K562 (cell line): ENCODE measurements at regions not wholly inside any gene's neighbourhood (a gene's known extent, or its start where the extent isn't known, plus 50 kb on each side); places are given as distances from the start of the nearest gene placed in this dataset.

Experiments used
- ATAC-seq: fragments of 200-7000 bp; cut with Tn5 transposase; 3 replicates; pipeline ENCODE4 v1.9.1; 2020; ENCODE audit warnings: moderate library complexity
- BruUV-seq: library from RNA; stranded (reverse); fragments of 400-500 nt; replicated peaks from 2 replicates; lab custom pipeline; 2021; lab: Mats Ljungman, UMichigan
- CTCF ChIA-PET: fragments of 300-600 bp; formaldehyde crosslinking; extraction: SDS; loops from one replicate; lab custom pipeline; 2021; ENCODE audit warnings: low intra/inter-chr PET ratio; lab: Yijun Ruan, JAX
- POLR2A ChIA-PET: fragments of 300-600, 350-650 bp; sonication (Branson Sonifier 250); formaldehyde crosslinking; extraction: SDS; loops from one replicate; lab custom pipeline; 2021; ENCODE audit warnings: antibody characterized with exemption, inconsistent platforms; lab: Yijun Ruan, JAX
- DNase-seq, 4 experiments: peaks; one replicate each; pipeline versions ENCODE4 v3.0.0 to v3.0.0-alpha.2; 2011 to 2018; ENCODE audit warnings: low spot score in 3 of 4, mixed read lengths in 3 of 4; ENCODE audit errors: extremely low read depth in 1 of 4
- FAIRE-seq: peaks from 2 replicates; lab custom pipeline; 2011; peaks lifted over from hg19 to GRCh38; lab: Jason Lieb, UNC
- H2AFZ ChIP-seq: 2 replicates; pipeline ENCODE4 v1.6.0; 2011; ENCODE audit warnings: low read depth, low read length, control low read depth, inconsistent platforms
- H3K27ac ChIP-seq: fragments of 200-600 bp; 3 replicates; pipeline ENCODE4 v1.8.0; 2011; ENCODE audit warnings: low read depth, mild to moderate bottlenecking, control low read depth, inconsistent platforms, low read length, moderate library complexity, mixed read lengths; ENCODE audit errors: extremely low read depth
- H3K27me3 ChIP-seq, 2 experiments: fragments of 300-600 bp in 1 of 2; 2 replicates in 1 of 2; 3 replicates in 1 of 2; pipeline versions ENCODE4 v1.6.0 to v1.8.0; 2011; ENCODE audit warnings: inconsistent platforms in 2 of 2, low read length in 2 of 2, mild to moderate bottlenecking in 1 of 2, mixed read lengths in 1 of 2, moderate library complexity in 1 of 2; ENCODE audit not compliant: control insufficient read depth in 2 of 2, insufficient read depth in 2 of 2
- H3K36me3 ChIP-seq: fragments of 300-600 bp; 3 replicates; pipeline ENCODE4 v1.8.0; 2011; ENCODE audit warnings: mild to moderate bottlenecking, low read length, inconsistent platforms; ENCODE audit not compliant: control insufficient read depth, insufficient read depth
- H3K4me1 ChIP-seq, 2 experiments: fragments of 200-600 bp in 1 of 2; replicated peaks in 1 of 2; 2 replicates in 1 of 2; 3 replicates in 1 of 2; pipeline versions ENCODE4 v1.5.1 to v1.8.0; 2011; ENCODE audit warnings: inconsistent platforms in 2 of 2, low read length in 2 of 2, mild to moderate bottlenecking in 1 of 2, mixed read lengths in 1 of 2, moderate library complexity in 1 of 2; ENCODE audit not compliant: control insufficient read depth in 2 of 2, insufficient read depth in 2 of 2
- H3K4me2 ChIP-seq: 2 replicates; pipeline ENCODE4 v1.6.1; 2011; ENCODE audit warnings: low read length, control low read depth, inconsistent platforms, mixed read lengths; ENCODE audit not compliant: insufficient read depth
- H3K4me3 ChIP-seq: fragments of 200-600 bp; sonication (generic), shearing (Covaris generic); 2 replicates; pipeline ENCODE4 v1.5.1; 2016; ENCODE audit warnings: control low read depth, inconsistent platforms
- H3K79me2 ChIP-seq: fragments of 200-600 bp; 3 replicates; pipeline ENCODE4 v1.8.0; 2011; ENCODE audit warnings: low read length, inconsistent platforms; ENCODE audit not compliant: control insufficient read depth, insufficient read depth
- H3K9ac ChIP-seq, 2 experiments: 2 replicates each; pipeline versions ENCODE4 v1.6.0 to v1.6.1; 2011; ENCODE audit warnings: low read depth in 2 of 2, low read length in 2 of 2, control low read depth in 1 of 2, inconsistent platforms in 1 of 2, mild to moderate bottlenecking in 1 of 2, mixed read lengths in 1 of 2; ENCODE audit not compliant: insufficient read depth in 1 of 2
- H3K9me1 ChIP-seq: one replicate; pipeline ENCODE4 v1.6.0; 2011; ENCODE audit warnings: inconsistent platforms, mild to moderate bottlenecking, low read length, moderate library complexity; ENCODE audit not compliant: control insufficient read depth, insufficient read depth
- H3K9me3 ChIP-seq: replicated peaks from 2 replicates; pipeline ENCODE4 v1.5.1; 2011; ENCODE audit warnings: low read depth, low read length, inconsistent platforms; ENCODE audit not compliant: control insufficient read depth, insufficient read depth
- H4K20me1 ChIP-seq: replicated peaks from 2 replicates; pipeline ENCODE4 v1.6.1; 2011; ENCODE audit warnings: low read length, inconsistent platforms, mixed read lengths; ENCODE audit not compliant: control insufficient read depth, insufficient read depth
- E2F3 ChIP-seq: fragments of 250-450 bp; sonication (Bioruptor Pico); IDR thresholded peaks from 2 replicates; pipeline ENCODE4 v1.4.0; 2020; ENCODE audit warnings: mild to moderate bottlenecking
- HDGF ChIP-seq: fragments of 450-650 bp; IDR thresholded peaks from 2 replicates; pipeline ENCODE4 v1.6.1; 2016
- HNRNPUL1 ChIP-seq: fragments of 200-400 bp; formaldehyde crosslinking; IDR thresholded peaks from 2 replicates; pipeline ENCODE4 v1.6.1; 2017; ENCODE audit warnings: low read length
- MIER1 ChIP-seq: fragments of 450-650 bp; IDR thresholded peaks from 2 replicates; pipeline ENCODE4 v1.6.1; 2016; ENCODE audit warnings: antibody characterized with exemption, mild to moderate bottlenecking, low read depth
- NFATC3 ChIP-seq: fragments of 450-650 bp; IDR thresholded peaks from 2 replicates; pipeline ENCODE4 v1.6.1; 2017; ENCODE audit warnings: mild to moderate bottlenecking
- PCBP1 ChIP-seq: fragments of 200-400 bp; formaldehyde crosslinking; IDR thresholded peaks from 2 replicates; pipeline ENCODE4 v1.6.1; 2018; ENCODE audit warnings: mild to moderate bottlenecking, low read depth, low read length; ENCODE audit not compliant: poor library complexity, severe bottlenecking
- YBX1 ChIP-seq: fragments of 450-650 bp; IDR thresholded peaks from 2 replicates; pipeline ENCODE4 v1.7.1; 2016; ENCODE audit warnings: mild to moderate bottlenecking
- ZNF124 ChIP-seq: sonication (generic); formaldehyde crosslinking; IDR thresholded peaks from 2 replicates; pipeline ENCODE4 v1.8.1; 2022; ENCODE audit warnings: missing genetic modification reagents
- ZNF134 ChIP-seq: fragments of 250-450 bp; sonication (Bioruptor Pico); conservative IDR thresholded peaks from 2 replicates; pipeline ENCODE4 v1.4.0; 2020
- ZNF232 ChIP-seq: sonication (generic); formaldehyde crosslinking; IDR thresholded peaks from 2 replicates; pipeline ENCODE4 v1.8.0; 2022; ENCODE audit warnings: mild to moderate bottlenecking, missing genetic modification reagents
- in situ Hi-C: fragments of 300-500 bp; cut with MboI; formaldehyde crosslinking; loops from 4 replicates; pipeline ENCODE4 v1.15.0; 2018; ENCODE audit warnings: inconsistent platforms, mixed read lengths
- intact Hi-C: fragments of 100-400 bp; cut with micrococcal nuclease; formaldehyde crosslinking; loops from 2 replicates; pipeline ENCODE4 v1.14.2; 2022
- TF ChIP-seq, protein P1 (sequence below): fragments of 450-650 bp; IDR thresholded peaks from 2 replicates; pipeline ENCODE4 v1.6.1; 2017; ENCODE audit warnings: antibody characterized with exemption
- TF ChIP-seq, protein P2 (sequence below), 2 experiments: IDR thresholded peaks; 2 replicates each; pipeline ENCODE4 v1.6.1; 2012; ENCODE audit warnings: improper control_type of control experiment in 2 of 2, low read depth in 2 of 2, low read length in 2 of 2, borderline replicate concordance in 1 of 2
- TF ChIP-seq, protein P3 (sequence below): fragments of 250-450 bp; sonication (Bioruptor Pico); IDR thresholded peaks from 2 replicates; pipeline ENCODE4 v1.8.0; 2022; ENCODE audit warnings: inconsistent platforms, mild to moderate bottlenecking, moderate library complexity, borderline replicate concordance

- no peaks in the 10 kb centered on the region for H4K20me1 ChIP-seq
- in situ Hi-C loops (no loop called here), intact Hi-C loops (no loop called here)
- ChIA-PET POLR2A (no interaction called here), CTCF (no interaction called here)
- H3K27ac ChIP-seq, result no peak overlapping the region
- no peaks in the 10 kb centered on the region for H3K79me2 ChIP-seq
- TF ChIP-seq MIER1 (no peak), E2F3 (no peak), HNRNPUL1 (no peak), NFATC3 (no peak), ZNF232 (CRISPR knock-in tag) (no peak), ZNF124 (CRISPR knock-in tag) (no peak), ZNF134 (CRISPR knock-in tag) (no peak), PCBP1 (no peak), YBX1 (no peak), HDGF (no peak)
- TF ChIP-seq, protein P1, sequence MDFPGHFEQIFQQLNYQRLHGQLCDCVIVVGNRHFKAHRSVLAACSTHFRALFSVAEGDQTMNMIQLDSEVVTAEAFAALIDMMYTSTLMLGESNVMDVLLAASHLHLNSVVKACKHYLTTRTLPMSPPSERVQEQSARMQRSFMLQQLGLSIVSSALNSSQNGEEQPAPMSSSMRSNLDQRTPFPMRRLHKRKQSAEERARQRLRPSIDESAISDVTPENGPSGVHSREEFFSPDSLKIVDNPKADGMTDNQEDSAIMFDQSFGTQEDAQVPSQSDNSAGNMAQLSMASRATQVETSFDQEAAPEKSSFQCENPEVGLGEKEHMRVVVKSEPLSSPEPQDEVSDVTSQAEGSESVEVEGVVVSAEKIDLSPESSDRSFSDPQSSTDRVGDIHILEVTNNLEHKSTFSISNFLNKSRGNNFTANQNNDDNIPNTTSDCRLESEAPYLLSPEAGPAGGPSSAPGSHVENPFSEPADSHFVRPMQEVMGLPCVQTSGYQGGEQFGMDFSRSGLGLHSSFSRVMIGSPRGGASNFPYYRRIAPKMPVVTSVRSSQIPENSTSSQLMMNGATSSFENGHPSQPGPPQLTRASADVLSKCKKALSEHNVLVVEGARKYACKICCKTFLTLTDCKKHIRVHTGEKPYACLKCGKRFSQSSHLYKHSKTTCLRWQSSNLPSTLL, result no peak
- TF ChIP-seq, protein P2, sequence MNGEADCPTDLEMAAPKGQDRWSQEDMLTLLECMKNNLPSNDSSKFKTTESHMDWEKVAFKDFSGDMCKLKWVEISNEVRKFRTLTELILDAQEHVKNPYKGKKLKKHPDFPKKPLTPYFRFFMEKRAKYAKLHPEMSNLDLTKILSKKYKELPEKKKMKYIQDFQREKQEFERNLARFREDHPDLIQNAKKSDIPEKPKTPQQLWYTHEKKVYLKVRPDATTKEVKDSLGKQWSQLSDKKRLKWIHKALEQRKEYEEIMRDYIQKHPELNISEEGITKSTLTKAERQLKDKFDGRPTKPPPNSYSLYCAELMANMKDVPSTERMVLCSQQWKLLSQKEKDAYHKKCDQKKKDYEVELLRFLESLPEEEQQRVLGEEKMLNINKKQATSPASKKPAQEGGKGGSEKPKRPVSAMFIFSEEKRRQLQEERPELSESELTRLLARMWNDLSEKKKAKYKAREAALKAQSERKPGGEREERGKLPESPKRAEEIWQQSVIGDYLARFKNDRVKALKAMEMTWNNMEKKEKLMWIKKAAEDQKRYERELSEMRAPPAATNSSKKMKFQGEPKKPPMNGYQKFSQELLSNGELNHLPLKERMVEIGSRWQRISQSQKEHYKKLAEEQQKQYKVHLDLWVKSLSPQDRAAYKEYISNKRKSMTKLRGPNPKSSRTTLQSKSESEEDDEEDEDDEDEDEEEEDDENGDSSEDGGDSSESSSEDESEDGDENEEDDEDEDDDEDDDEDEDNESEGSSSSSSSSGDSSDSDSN (IDR thresholded peaks at IDR 0.05; ENCODE audit: borderline replicate concordance in 1 of 2, low read depth in 2 of 2, low read length in 2 of 2), result no peak
- TF ChIP-seq, protein P3, sequence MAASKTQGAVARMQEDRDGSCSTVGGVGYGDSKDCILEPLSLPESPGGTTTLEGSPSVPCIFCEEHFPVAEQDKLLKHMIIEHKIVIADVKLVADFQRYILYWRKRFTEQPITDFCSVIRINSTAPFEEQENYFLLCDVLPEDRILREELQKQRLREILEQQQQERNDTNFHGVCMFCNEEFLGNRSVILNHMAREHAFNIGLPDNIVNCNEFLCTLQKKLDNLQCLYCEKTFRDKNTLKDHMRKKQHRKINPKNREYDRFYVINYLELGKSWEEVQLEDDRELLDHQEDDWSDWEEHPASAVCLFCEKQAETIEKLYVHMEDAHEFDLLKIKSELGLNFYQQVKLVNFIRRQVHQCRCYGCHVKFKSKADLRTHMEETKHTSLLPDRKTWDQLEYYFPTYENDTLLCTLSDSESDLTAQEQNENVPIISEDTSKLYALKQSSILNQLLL, result no peak
- BruUV-seq, result no TSS peak
- no peaks in the 10 kb centered on the region for H3K36me3 ChIP-seq
- no peak overlapping the region for H3K4me3 ChIP-seq
- FAIRE-seq (no peak), ATAC-seq (no peak), DNase-seq (no peak)
- H3K9ac ChIP-seq, result no peak overlapping the region
- H3K9me3 ChIP-seq, result 0 out of 2 replicates have a peak, but pooled peaks cover 4% of the 10 kb centered on the region
- H3K27me3 ChIP-seq, result no peaks in the 10 kb centered on the region
- no peak overlapping the region for H2AFZ ChIP-seq
- H3K4me1 ChIP-seq, result no peaks in the 10 kb centered on the region
- no peaks in the 10 kb centered on the region for H3K9me1 ChIP-seq
- no peak overlapping the region for H3K4me2 ChIP-seq
Observed at GRCh38 chr13:80726868-80727267, 385.9 kb upstream of the SPRY2 start.
